D721Med (cell line): ENCODE measurements at regions not wholly inside any gene's neighbourhood (a gene's known extent, or its start where the extent isn't known, plus 50 kb on each side); places are given as distances from the start of the nearest gene placed in this dataset.
A peak's percentile ranks its signal among the peaks of the same experiment; 100 is the strongest.

Experiments
- DNase-seq: peaks from one replicate; pipeline ENCODE4 v3.0.0; 2011; ENCODE audit warnings: low spot score; ENCODE audit not compliant: insufficient read length
- FAIRE-seq: peaks from 2 replicates; lab custom pipeline; 2011; peaks lifted over from hg19 to GRCh38; lab: Jason Lieb, UNC
- TF ChIP-seq, protein P1 (sequence below): IDR thresholded peaks from 2 replicates; pipeline ENCODE4 v1.5.1; 2012; ENCODE audit warnings: mild to moderate bottlenecking, control low read depth; ENCODE audit not compliant: insufficient read depth; ENCODE audit errors: missing control alignments

GRCh38 chr2:88318956-88319330 lies 133.6 kb downstream of the FOXI3 start:
- TF ChIP-seq, protein P1, sequence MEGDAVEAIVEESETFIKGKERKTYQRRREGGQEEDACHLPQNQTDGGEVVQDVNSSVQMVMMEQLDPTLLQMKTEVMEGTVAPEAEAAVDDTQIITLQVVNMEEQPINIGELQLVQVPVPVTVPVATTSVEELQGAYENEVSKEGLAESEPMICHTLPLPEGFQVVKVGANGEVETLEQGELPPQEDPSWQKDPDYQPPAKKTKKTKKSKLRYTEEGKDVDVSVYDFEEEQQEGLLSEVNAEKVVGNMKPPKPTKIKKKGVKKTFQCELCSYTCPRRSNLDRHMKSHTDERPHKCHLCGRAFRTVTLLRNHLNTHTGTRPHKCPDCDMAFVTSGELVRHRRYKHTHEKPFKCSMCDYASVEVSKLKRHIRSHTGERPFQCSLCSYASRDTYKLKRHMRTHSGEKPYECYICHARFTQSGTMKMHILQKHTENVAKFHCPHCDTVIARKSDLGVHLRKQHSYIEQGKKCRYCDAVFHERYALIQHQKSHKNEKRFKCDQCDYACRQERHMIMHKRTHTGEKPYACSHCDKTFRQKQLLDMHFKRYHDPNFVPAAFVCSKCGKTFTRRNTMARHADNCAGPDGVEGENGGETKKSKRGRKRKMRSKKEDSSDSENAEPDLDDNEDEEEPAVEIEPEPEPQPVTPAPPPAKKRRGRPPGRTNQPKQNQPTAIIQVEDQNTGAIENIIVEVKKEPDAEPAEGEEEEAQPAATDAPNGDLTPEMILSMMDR: no peak
- DNase-seq (no peak), FAIRE-seq (no peak)

DNA sequence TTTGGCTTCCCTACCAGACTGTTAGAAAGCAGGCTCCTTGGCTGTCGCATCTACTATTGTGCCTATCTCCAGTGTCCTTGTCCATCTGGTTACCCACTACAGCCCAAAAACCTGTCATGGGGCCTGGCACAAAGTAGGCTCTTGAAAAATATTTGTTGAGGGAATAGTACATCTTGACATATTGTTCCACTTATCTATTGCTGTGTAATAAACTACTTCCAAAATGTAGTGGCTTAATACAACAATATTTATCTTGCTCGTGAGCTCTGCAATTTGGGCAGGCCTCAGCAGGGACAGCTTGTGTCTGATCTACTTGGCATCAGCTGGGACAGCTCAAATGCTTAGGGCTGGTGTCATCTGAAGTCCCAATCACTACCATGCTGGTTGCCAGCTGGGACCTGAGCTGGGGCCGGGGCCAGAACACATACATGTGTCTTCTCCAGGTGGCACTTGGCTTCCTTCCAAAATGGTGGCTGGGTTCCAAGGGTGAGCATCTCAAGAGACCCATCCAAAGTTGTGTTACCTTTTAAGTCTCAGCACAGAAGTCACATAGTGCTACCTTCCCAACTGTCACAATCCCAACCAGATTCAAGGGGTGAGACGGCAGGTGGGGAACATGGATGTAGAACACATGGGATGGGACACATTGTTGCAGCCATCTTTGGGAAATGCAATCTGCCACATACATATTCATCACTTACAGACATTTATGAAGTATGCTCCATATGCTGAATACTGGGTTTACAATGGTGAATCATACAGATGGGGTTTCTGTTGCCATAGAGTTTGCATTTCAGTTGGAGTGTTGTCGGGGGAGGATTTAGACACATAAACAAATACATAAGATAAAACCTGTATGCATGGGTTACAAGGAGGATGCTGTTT lies 134.2 kb downstream of the FOXI3 start:
- TF ChIP-seq, protein P1: no peak
- FAIRE-seq: no peak
- no peak for DNase-seq

DNA sequence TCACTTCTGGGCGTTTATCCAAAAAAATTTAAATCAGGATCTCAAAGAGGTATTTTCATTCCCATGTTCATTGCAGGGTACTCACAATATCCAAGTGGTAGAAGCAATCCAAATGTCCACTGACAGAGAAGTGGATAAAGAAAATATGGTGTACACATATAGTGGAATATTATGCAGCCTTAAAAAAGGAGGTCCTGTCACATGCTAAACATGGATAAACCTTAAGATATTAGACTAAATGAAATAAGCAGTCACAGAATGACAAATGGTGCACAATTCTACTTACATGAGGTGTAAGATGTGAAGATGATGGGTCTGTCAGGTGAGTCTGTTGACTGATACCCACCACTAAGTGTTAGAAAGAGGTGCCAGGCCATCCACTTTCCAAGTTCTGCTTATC lies 140.6 kb downstream of the THNSL2 start:
- TF ChIP-seq, protein P1: no peak
- no peak for DNase-seq
- no peak for FAIRE-seq

DNA sequence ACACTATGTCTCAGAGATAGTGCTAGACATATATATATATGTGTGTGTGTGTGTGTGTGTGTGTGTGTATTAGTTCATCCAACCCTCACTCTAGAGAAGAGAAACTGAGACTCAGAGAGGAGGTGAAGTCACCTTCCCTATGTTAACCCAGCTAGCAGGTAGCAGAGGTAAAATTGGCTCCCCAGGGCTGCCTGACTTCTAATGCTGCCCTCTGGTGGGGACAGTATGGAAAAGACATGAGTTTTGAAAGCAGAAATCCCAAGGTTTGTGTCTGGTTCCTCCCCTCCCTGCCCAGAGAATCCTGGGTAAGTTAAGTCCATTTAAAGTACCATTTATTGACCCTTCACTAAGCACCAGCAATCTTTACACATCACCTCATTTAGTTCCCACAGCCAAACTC lies 137.7 kb downstream of the THNSL2 start:
- TF ChIP-seq, protein P1: peak; percentile 44
- DNase-seq (no peak), FAIRE-seq (no peak)

DNA sequence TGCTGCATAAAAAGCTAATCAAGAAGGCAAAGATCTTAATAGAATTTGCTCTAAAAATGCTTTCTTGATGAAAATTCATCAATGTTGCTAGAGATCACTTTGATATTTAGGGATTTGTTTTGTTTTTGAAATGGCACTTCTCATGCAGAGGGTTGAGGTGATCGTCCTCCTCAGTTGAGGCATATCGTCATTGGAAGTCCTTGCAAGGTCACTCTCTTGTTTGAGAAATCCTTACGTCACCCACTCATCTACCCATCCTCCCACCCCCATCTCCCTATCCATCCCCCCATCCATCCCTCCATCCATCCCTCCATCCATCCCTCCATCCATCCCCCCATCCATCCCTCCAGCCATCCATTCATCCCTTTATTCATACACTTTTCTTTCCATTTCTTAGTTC lies 133.7 kb downstream of the THNSL2 start:
- TF ChIP-seq, protein P1: no peak
- no peak for DNase-seq
- no peak for FAIRE-seq

DNA sequence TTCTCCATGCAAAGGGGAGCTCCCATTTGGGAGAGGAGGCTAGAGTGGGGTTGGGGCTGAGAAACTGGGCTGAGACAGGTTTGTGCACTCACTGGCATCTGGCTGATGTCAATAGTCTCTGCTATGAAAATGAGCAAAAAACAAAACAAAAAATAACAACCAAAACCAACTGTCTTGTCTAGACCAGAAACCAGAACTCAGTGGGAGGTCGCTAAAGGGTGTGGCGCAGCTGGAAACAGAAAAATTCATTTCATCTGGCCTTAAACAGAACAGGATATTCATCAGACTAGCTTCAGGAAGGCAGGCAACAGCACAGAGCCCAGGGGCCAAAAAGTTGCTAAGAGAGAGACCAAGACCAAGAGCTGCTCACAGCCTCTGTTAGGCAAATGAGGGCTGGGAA lies 126.1 kb downstream of the THNSL2 start:
- no peak for FAIRE-seq
- TF ChIP-seq, protein P1: no peak
- no peak for DNase-seq
